H1 (cell line): ENCODE measurements at regions not wholly inside any gene's neighbourhood (a gene's known extent, or its start where the extent isn't known, plus 50 kb on each side); places are given as distances from the start of the nearest gene placed in this dataset.

Source experiments
- CTCF ChIP-seq, 3 experiments: IDR thresholded peaks; 1 replicate in 2 of 3; 2 replicates in 1 of 3; pipeline versions ENCODE4 v1.5.1 to v1.6.1; 2011; ENCODE audit warnings: low read length in 3 of 3, mild to moderate bottlenecking in 3 of 3, inconsistent platforms in 2 of 3, low read depth in 1 of 3, moderate library complexity in 1 of 3; ENCODE audit not compliant: insufficient read depth in 1 of 3; ENCODE audit errors: control extremely low read depth in 1 of 3
- KDM1A ChIP-seq: fragments of 200-600, 300-600 bp; sonication (generic); IDR thresholded peaks from 2 replicates; pipeline ENCODE4 v1.7.1; 2016; ENCODE audit warnings: mild to moderate bottlenecking, low read length, borderline replicate concordance
- NRF1 ChIP-seq: IDR thresholded peaks from 2 replicates; pipeline ENCODE4 v1.6.1; 2011; ENCODE audit warnings: mild to moderate bottlenecking, low read depth, low read length, improper control_type of control experiment
- SIRT6 ChIP-seq: IDR thresholded peaks from one replicate; pipeline ENCODE4 v1.7.1; 2012; ENCODE audit warnings: low read length, inconsistent platforms
- SP1 ChIP-seq: IDR thresholded peaks from 2 replicates; pipeline ENCODE4 v1.6.1; 2011; ENCODE audit warnings: low read depth, low read length
- SP4 ChIP-seq: IDR thresholded peaks from 2 replicates; pipeline ENCODE4 v1.6.1; 2012; ENCODE audit warnings: low read length, inconsistent platforms

GRCh38 chr6:105645156-105645555, 242.3 kb upstream of the PREP start (continued):
- TF ChIP-seq CTCF (IDR thresholded peaks at IDR 0.05; ENCODE audit: control extremely low read depth in 1 of 3, insufficient read depth in 1 of 3, low read depth in 1 of 3, low read length in 3 of 3) (no peak), KDM1A (no peak), SP4 (no peak), NRF1 (no peak), SIRT6 (no peak), SP1 (no peak)
